ENCODE measurements at regions not wholly inside any gene's neighbourhood (a gene's known extent, or its start where the extent isn't known, plus 50 kb on each side); places are given as distances from the start of the nearest gene placed in this dataset.

- intact Hi-C loops (cut with micrococcal nuclease), result no loop called here
- H3K9ac ChIP-seq (ENCODE audit: low read length), result no peak overlapping the region
- no peak overlapping the region for H3K27ac ChIP-seq (ENCODE audit: low read length)
- no peak for ATAC-seq
- CTCF ChIA-PET, result no interaction called here
- no peak overlapping the region for H2AFZ ChIP-seq (ENCODE audit: low read length)
- no peaks in the 10 kb centered on the region for H3K36me3 ChIP-seq (ENCODE audit: low read depth, low read length)
- H3K4me2 ChIP-seq (ENCODE audit: low read length), result no peak overlapping the region
- H3K9me2 ChIP-seq (replicated peaks; ENCODE audit: low read length), result no peaks in the 10 kb centered on the region; the same call in 1 of the 2 replicates
- H3K79me2 ChIP-seq (ENCODE audit: low read length), result no peaks in the 10 kb centered on the region
- H3K4me3 ChIP-seq (ENCODE audit: low read length), result no peak overlapping the region
- no peak for DNase-seq
- H3K27me3 ChIP-seq (ENCODE audit: low read length), result no peaks in the 10 kb centered on the region
- no peaks in the 10 kb centered on the region for H3K9me3 ChIP-seq (ENCODE audit: low read length)
- TF ChIP-seq CTCF (conservative IDR thresholded peaks at IDR 0.05; ENCODE audit: low read depth, low read length) (no peak), EZH2 (IDR thresholded peaks at IDR 0.05; ENCODE audit: low read length, unreplicated experiment) (no peak), EZH2phosphoT487 (IDR thresholded peaks at IDR 0.05; ENCODE audit: borderline replicate concordance, low read length) (no peak)
- H3K4me1 ChIP-seq (ENCODE audit: insufficient read depth, low read length), result peaks cover 3% of the 10 kb centered on the region; the same call in 1 of the 2 replicates
- no peaks in the 10 kb centered on the region for H3F3A ChIP-seq (ENCODE audit: low read length, unreplicated experiment)
- no TSS peak for BruUV-seq (replicated peaks)
- POLR2A ChIA-PET (ENCODE audit: unreplicated experiment), result no interaction called here
- no peaks in the 10 kb centered on the region for H4K20me1 ChIP-seq (ENCODE audit: low read length)
Measured at GRCh38 chr1:56028911-56029310, 550.5 kb downstream of the PLPP3 start.

GRCh38 chr1:56028244-56028643 lies 551.1 kb downstream of the PLPP3 start:
- ChIA-PET CTCF (no interaction called here), POLR2A (ENCODE audit: unreplicated experiment) (no interaction called here)
- Histone ChIP-seq H4K20me1 (ENCODE audit: low read length) (no peaks in the 10 kb centered on the region), H3K9ac (ENCODE audit: low read length) (no peak overlapping the region), H3F3A (ENCODE audit: low read length, unreplicated experiment) (no peaks in the 10 kb centered on the region), H3K4me2 (ENCODE audit: low read length) (no peak overlapping the region), H3K9me2 (replicated peaks; ENCODE audit: low read length) (no peaks in the 10 kb centered on the region; the same call in 1 of the 2 replicates), H3K4me1 (ENCODE audit: insufficient read depth, low read length) (peaks cover 3% of the 10 kb centered on the region; the same call in 1 of the 2 replicates), H3K79me2 (ENCODE audit: low read length) (no peaks in the 10 kb centered on the region), H3K36me3 (ENCODE audit: low read depth, low read length) (no peaks in the 10 kb centered on the region), H3K27me3 (ENCODE audit: low read length) (no peaks in the 10 kb centered on the region), H3K9me3 (ENCODE audit: low read length) (no peaks in the 10 kb centered on the region), H2AFZ (ENCODE audit: low read length) (no peak overlapping the region), H3K27ac (ENCODE audit: low read length) (no peak overlapping the region), H3K4me3 (ENCODE audit: low read length) (no peak overlapping the region)
- no TSS peak for BruUV-seq (replicated peaks)
- TF ChIP-seq CTCF (conservative IDR thresholded peaks at IDR 0.05; ENCODE audit: low read depth, low read length) (no peak), EZH2phosphoT487 (IDR thresholded peaks at IDR 0.05; ENCODE audit: borderline replicate concordance, low read length) (no peak), EZH2 (IDR thresholded peaks at IDR 0.05; ENCODE audit: low read length, unreplicated experiment) (no peak)
- ATAC-seq (no peak), DNase-seq (no peak)
- intact Hi-C loops (cut with micrococcal nuclease), result no loop called here

- peaks cover 3% of the 10 kb centered on the region; the same call in 1 of the 2 replicates for H3K4me1 ChIP-seq (ENCODE audit: insufficient read depth, low read length)
- TF ChIP-seq EZH2phosphoT487 (IDR thresholded peaks at IDR 0.05; ENCODE audit: borderline replicate concordance, low read length) (no peak), CTCF (conservative IDR thresholded peaks at IDR 0.05; ENCODE audit: low read depth, low read length) (no peak), EZH2 (IDR thresholded peaks at IDR 0.05; ENCODE audit: low read length, unreplicated experiment) (no peak)
- H3K79me2 ChIP-seq (ENCODE audit: low read length), result no peaks in the 10 kb centered on the region
- no peak overlapping the region for H2AFZ ChIP-seq (ENCODE audit: low read length)
- H3K4me2 ChIP-seq (ENCODE audit: low read length), result no peak overlapping the region
- no peaks in the 10 kb centered on the region for H3K27me3 ChIP-seq (ENCODE audit: low read length)
- no peak overlapping the region for H3K9ac ChIP-seq (ENCODE audit: low read length)
- H4K20me1 ChIP-seq (ENCODE audit: low read length), result no peaks in the 10 kb centered on the region
- CTCF ChIA-PET, result no interaction called here
- peak; percentile 70 for DNase-seq
- H3K4me3 ChIP-seq (ENCODE audit: low read length), result no peak overlapping the region
- H3K9me3 ChIP-seq (ENCODE audit: low read length), result no peaks in the 10 kb centered on the region
- H3F3A ChIP-seq (ENCODE audit: low read length, unreplicated experiment), result no peaks in the 10 kb centered on the region
- H3K9me2 ChIP-seq (replicated peaks; ENCODE audit: low read length), result no peaks in the 10 kb centered on the region; the same call in 1 of the 2 replicates
- intact Hi-C loops (cut with micrococcal nuclease), result no loop called here
- POLR2A ChIA-PET (ENCODE audit: unreplicated experiment), result no interaction called here
- ATAC-seq, result peak; percentile 67
- BruUV-seq (replicated peaks), result no TSS peak
- peak overlapping the region; percentile 18; the same call in 1 of the 2 replicates for H3K27ac ChIP-seq (ENCODE audit: low read length)
- no peaks in the 10 kb centered on the region for H3K36me3 ChIP-seq (ENCODE audit: low read depth, low read length)
Measured at GRCh38 chr1:56025942-56026341, 553.4 kb downstream of the PLPP3 start.
